PC-3 (cell line): ENCODE measurements at regions not wholly inside any gene's neighbourhood (a gene's known extent, or its start where the extent isn't known, plus 50 kb on each side); places are given as distances from the start of the nearest gene placed in this dataset.

Experiments used
- CTCF ChIP-seq: fragments of 300-600 bp; sonication (generic); conservative IDR thresholded peaks from 2 replicates; pipeline ENCODE4 v1.5.1; 2017; ENCODE audit warnings: antibody characterized with exemption, low read depth, mild to moderate bottlenecking, low read length
- EZH2 ChIP-seq: fragments of 300-600 bp; sonication (generic); IDR thresholded peaks from one replicate; pipeline ENCODE4 v1.6.1; 2017; ENCODE audit warnings: antibody characterized with exemption, mild to moderate bottlenecking, low read length; ENCODE audit not compliant: unreplicated experiment
- EZH2phosphoT487 ChIP-seq: fragments of 300-600 bp; sonication (generic); IDR thresholded peaks from 2 replicates; pipeline ENCODE4 v1.6.1; 2018; ENCODE audit warnings: mild to moderate bottlenecking, antibody characterized with exemption, low read length, borderline replicate concordance

GRCh38 chr1:82052563-82052962, 251.8 kb downstream of the ADGRL2 start:
- TF ChIP-seq CTCF (no peak), EZH2 (no peak), EZH2phosphoT487 (no peak)
